IMR-90 (cell line): ENCODE measurements at regions not wholly inside any gene's neighbourhood (a gene's known extent, or its start where the extent isn't known, plus 50 kb on each side); places are given as distances from the start of the nearest gene placed in this dataset.
"Not testable (repeated sequence)": the region's sequence is repeated elsewhere in the genome, so short reads cannot be mapped to it uniquely, and the experiment has no call there.

ENCODE experiments used
- ATAC-seq: fragments of 200-7000 bp; cut with Tn5 transposase; 2 replicates; pipeline ENCODE4 v1.9.1; 2020; ENCODE audit warnings: low read depth, mild to moderate bottlenecking, moderate library complexity
- BruUV-seq: library from RNA; stranded (reverse); fragments of 400-500 nt; replicated peaks from 2 replicates; lab custom pipeline; 2021; lab: Mats Ljungman, UMichigan
- CTCF ChIA-PET: fragments of 300-600 bp; formaldehyde crosslinking; extraction: SDS; loops from one replicate; lab custom pipeline; 2021; ENCODE audit warnings: antibody characterized with exemption; lab: Yijun Ruan, JAX
- POLR2A ChIA-PET: fragments of 300-600 bp; sonication (Branson Sonifier 250); formaldehyde crosslinking; loops from one replicate; lab custom pipeline; 2022; ENCODE audit warnings: antibody characterized with exemption; ENCODE audit not compliant: unreplicated experiment; lab: Charles Lee
- DNase-seq: peaks from one replicate; pipeline ENCODE4 v3.0.0; 2013
- H2AFZ ChIP-seq: replicated peaks from 2 replicates; pipeline ENCODE3; 2013; ENCODE audit warnings: low read length, mild to moderate bottlenecking; ENCODE audit not compliant: poor library complexity
- H2AK5ac ChIP-seq: 2 replicates; pipeline ENCODE4 v1.6.1; 2013; ENCODE audit warnings: low read depth, low read length, inconsistent platforms
- H2AK9ac ChIP-seq: replicated peaks from 2 replicates; pipeline ENCODE3; 2013; ENCODE audit warnings: mild to moderate bottlenecking, low read depth, low read length, moderate library complexity; ENCODE audit not compliant: poor library complexity
- H2BK120ac ChIP-seq: 2 replicates; pipeline ENCODE4 v1.6.1; 2013; ENCODE audit warnings: low read depth, low read length, inconsistent platforms
- H2BK15ac ChIP-seq: 3 replicates; pipeline ENCODE4 v1.6.1; 2013; ENCODE audit warnings: low read depth, low read length, inconsistent platforms
- H2BK20ac ChIP-seq: 2 replicates; pipeline ENCODE4 v1.6.1; 2013; ENCODE audit warnings: low read depth, mild to moderate bottlenecking, inconsistent platforms, low read length, moderate library complexity
- H2BK5ac ChIP-seq: 2 replicates; pipeline ENCODE4 v1.6.1; 2013; ENCODE audit warnings: mild to moderate bottlenecking, low read depth, low read length, inconsistent platforms; ENCODE audit not compliant: poor library complexity, severe bottlenecking
- H3K14ac ChIP-seq: replicated peaks from 2 replicates; pipeline ENCODE4 v1.6.1; 2013; ENCODE audit warnings: low read depth, low read length, inconsistent platforms
- H3K18ac ChIP-seq: 2 replicates; pipeline ENCODE4 v1.6.1; 2013; ENCODE audit warnings: low read depth, low read length, control low read depth
- H3K23ac ChIP-seq: 2 replicates; pipeline ENCODE4 v1.6.1; 2013; ENCODE audit warnings: low read depth, low read length, inconsistent platforms
- H3K27ac ChIP-seq: 2 replicates; pipeline ENCODE4 v1.5.1; 2013; ENCODE audit warnings: mild to moderate bottlenecking, control low read depth, low read length; ENCODE audit not compliant: insufficient read depth
- H3K27me3 ChIP-seq: 2 replicates; pipeline ENCODE4 v1.6.1; 2013; ENCODE audit warnings: low read length; ENCODE audit not compliant: control insufficient read depth, insufficient read depth
- H3K36me3 ChIP-seq: 2 replicates; pipeline ENCODE4 v1.6.1; 2013; ENCODE audit warnings: low read length, mixed read lengths; ENCODE audit not compliant: control insufficient read depth, insufficient read depth
- H3K4ac ChIP-seq: 2 replicates; pipeline ENCODE4 v1.6.1; 2013; ENCODE audit warnings: low read depth, low read length, inconsistent platforms
- H3K4me1 ChIP-seq: 2 replicates; pipeline ENCODE4 v1.6.1; 2013; ENCODE audit warnings: low read length, mixed read lengths; ENCODE audit not compliant: control insufficient read depth, insufficient read depth
- H3K4me2 ChIP-seq: 2 replicates; pipeline ENCODE4 v1.6.1; 2013; ENCODE audit warnings: low read depth, mild to moderate bottlenecking, control low read depth, low read length, moderate library complexity
- H3K4me3 ChIP-seq: 2 replicates; pipeline ENCODE4 v1.5.1; 2013; ENCODE audit warnings: low read depth, mild to moderate bottlenecking, control low read depth, low read length, moderate library complexity; ENCODE audit not compliant: insufficient read depth
- H3K56ac ChIP-seq: 2 replicates; pipeline ENCODE4 v1.6.1; 2013; ENCODE audit warnings: low read length, inconsistent platforms; ENCODE audit not compliant: insufficient read depth; ENCODE audit errors: extremely low read depth
- H3K79me1 ChIP-seq, 2 experiments: 2 replicates each; pipeline ENCODE4 v1.6.1; 2013; ENCODE audit warnings: low read length in 2 of 2, inconsistent platforms in 1 of 2, low read depth in 1 of 2
- H3K9ac ChIP-seq: 2 replicates; pipeline ENCODE4 v1.6.1; 2013; ENCODE audit warnings: low read depth, low read length, control low read depth
- H3K9me1 ChIP-seq: 2 replicates; pipeline ENCODE4 v1.6.1; 2013; ENCODE audit warnings: low read length, inconsistent platforms; ENCODE audit not compliant: insufficient read depth
- H3K9me3 ChIP-seq: 2 replicates; pipeline ENCODE4 v1.6.1; 2013; ENCODE audit warnings: low read length; ENCODE audit not compliant: control insufficient read depth, insufficient read depth
- H4K20me1 ChIP-seq: 2 replicates; pipeline ENCODE4 v1.6.1; 2013; ENCODE audit warnings: low read length, inconsistent platforms; ENCODE audit not compliant: insufficient read depth
- H4K5ac ChIP-seq: 2 replicates; pipeline ENCODE4 v1.6.1; 2013; ENCODE audit warnings: mild to moderate bottlenecking, low read depth, low read length, control low read depth
- H4K8ac ChIP-seq, 2 experiments: 2 replicates each; pipeline ENCODE4 v1.6.1; 2013; ENCODE audit warnings: low read depth in 2 of 2, low read length in 2 of 2, control low read depth in 1 of 2, inconsistent platforms in 1 of 2
- H4K91ac ChIP-seq: 2 replicates; pipeline ENCODE4 v1.6.1; 2013; ENCODE audit warnings: low read depth, low read length, inconsistent platforms; ENCODE audit not compliant: insufficient read depth
- WGBS, 2 experiments: methylation state at CpG; one replicate each; pipeline versions ENCODE4 v1.1.5 to v1.1.7; 2013; ENCODE audit warnings: missing lambda C conversion rate in 2 of 2; ENCODE audit not compliant: insufficient read length in 1 of 2; ENCODE audit errors: extremely low coverage in 2 of 2; 5-methylcytosine and 5-hydroxymethylcytosine counted together
- dilution Hi-C: fragments of 300-500 bp; cut with HindIII; formaldehyde crosslinking; loops from one replicate; pipeline ENCODE4 v1.14.3; 2018; ENCODE audit warnings: low sequenced_read_pairs; ENCODE audit not compliant: unreplicated experiment
- in situ Hi-C: fragments of 300-500 bp; cut with MboI; formaldehyde crosslinking; loops from 3 replicates; pipeline ENCODE4 v1.14.3; 2019; ENCODE audit warnings: low sequenced_read_pairs, inconsistent platforms, mixed read lengths
- intact Hi-C: fragments of 100-400 bp; cut with micrococcal nuclease; formaldehyde crosslinking; loops from 2 replicates; pipeline ENCODE4 v1.10.0; 2022

GRCh38 chr3:6402666-6403065 lies 458.2 kb upstream of the GRM7 start:
- CTCF ChIA-PET = not testable (repeated sequence)

More at GRCh38 chr3:6402666-6403065, 458.2 kb upstream of the GRM7 start:
- H3K27ac ChIP-seq, in situ Hi-C loops, dilution Hi-C loops, H3K14ac ChIP-seq, POLR2A ChIA-PET, H3K18ac ChIP-seq, H2BK5ac ChIP-seq, H2AFZ ChIP-seq, H4K8ac ChIP-seq, H3K4ac ChIP-seq, H4K91ac ChIP-seq, H2BK15ac ChIP-seq, DNase-seq, ATAC-seq, H3K9me1 ChIP-seq, H2AK9ac ChIP-seq, H3K9ac ChIP-seq, H3K4me1 ChIP-seq, H3K9me3 ChIP-seq, H2AK5ac ChIP-seq, H3K56ac ChIP-seq, BruUV-seq, H3K4me2 ChIP-seq, H4K20me1 ChIP-seq, H3K27me3 ChIP-seq, H3K79me1 ChIP-seq, H3K36me3 ChIP-seq, H3K23ac ChIP-seq, intact Hi-C loops, H2BK120ac ChIP-seq, H4K5ac ChIP-seq, H2BK20ac ChIP-seq, H3K4me3 ChIP-seq: not testable (repeated sequence)
- WGBS, 2 experiments = no CpG with 5 or more reads among the region's 4 CpGs
